IMR-90 (cell line): ENCODE measurements at regions not wholly inside any gene's neighbourhood (a gene's known extent, or its start where the extent isn't known, plus 50 kb on each side); places are given as distances from the start of the nearest gene placed in this dataset. TPM values are rescaled to one million over a fixed set of nuclear protein-coding genes. Genes with fewer than 3 reads are reported as not detected.

ENCODE experiments used
- microRNA-seq, 2 experiments: library from miRNA; stranded (forward) in 1 of 2; unstranded in 1 of 2; fragments of 10-50 nt in 1 of 2; fragments of <30 nt in 1 of 2; gene quantifications in 1 of 2; microRNA quantifications in 1 of 2; one replicate each; pipeline versions ENCODE3 to v1.1.0; 2013 to 2020; ENCODE audit not compliant: insufficient read depth in 1 of 2, insufficient read length in 1 of 2, unreplicated experiment in 1 of 2
- small RNA-seq, 5 experiments: library from RNA; depleted of rRNA; stranded (forward); fragments of <200 nt; gene quantifications; one replicate each; pipeline ENCODE3, GENCODE V24; 2012

Small RNA genes lying in the stretch of these regions (microRNA-seq; reads per million reads assigned to microRNA genes)
- gene RF00003 (ENCODE audit: insufficient read depth, insufficient read length) (not detected), gene RNVU1-4 (ENCODE audit: insufficient read depth, insufficient read length) (not detected)

Small RNA genes lying in the stretch of these regions (small RNA-seq; reads per million reads assigned to genes)
- 6.3 to 590 (median 33.6) reads per million in 5 experiments for gene RF00003
- 3.2 to 355 (median 35.8) reads per million in 5 experiments for gene RNVU1-4
